HFFc6 (cell line): ENCODE measurements at regions not wholly inside any gene's neighbourhood (a gene's known extent, or its start where the extent isn't known, plus 50 kb on each side); places are given as distances from the start of the nearest gene placed in this dataset.

Experiments
- DNase-seq: peaks from one replicate; pipeline ENCODE4 v3.0.0-alpha.2; 2018
- H3K27ac Mint-ChIP-seq: 2 replicates; pipeline ENCODE4 v1.8.0; 2020; ENCODE audit warnings: mild to moderate bottlenecking, mixed read lengths
- H3K27me3 Mint-ChIP-seq: 2 replicates; pipeline ENCODE4 v1.8.0; 2021; ENCODE audit warnings: mild to moderate bottlenecking, moderate library complexity, mixed read lengths; ENCODE audit not compliant: insufficient read depth
- H3K36me3 Mint-ChIP-seq: 2 replicates; pipeline ENCODE4 v1.8.0; 2021; ENCODE audit warnings: low read depth, mixed read lengths
- H3K4me1 Mint-ChIP-seq: 2 replicates; pipeline ENCODE4 v1.8.0; 2020; ENCODE audit warnings: low read depth, mixed read lengths
- H3K4me3 Mint-ChIP-seq: 2 replicates; pipeline ENCODE4 v1.8.0; 2020; ENCODE audit warnings: mild to moderate bottlenecking, moderate library complexity, mixed read lengths
- H3K9me3 Mint-ChIP-seq: 2 replicates; pipeline ENCODE4 v1.8.0; 2020; ENCODE audit warnings: mild to moderate bottlenecking, mixed read lengths
- CTCF ChIP-seq: fragments of 200-600 bp; sonication (generic); IDR thresholded peaks from 2 replicates; pipeline ENCODE4 v1.5.0; 2021; ENCODE audit warnings: antibody characterized with exemption, mild to moderate bottlenecking

- no peak for TF ChIP-seq CTCF
- Mint-ChIP-seq H3K4me1 (no peaks in the 10 kb centered on the region), H3K27me3 (peaks cover 1% of the 10 kb centered on the region), H3K36me3 (no peaks in the 10 kb centered on the region), H3K27ac (no peak overlapping the region), H3K4me3 (no peak overlapping the region), H3K9me3 (peaks cover 36% of the 10 kb centered on the region)
- no peak for DNase-seq
Observed at GRCh38 chr6:104472021-104472901, 387.5 kb downstream of the HACE1 start.

- Mint-ChIP-seq H3K9me3 (peaks cover 43% of the 10 kb centered on the region), H3K27me3 (peaks cover under 1% of the 10 kb centered on the region), H3K4me1 (no peaks in the 10 kb centered on the region), H3K27ac (no peak overlapping the region), H3K36me3 (no peaks in the 10 kb centered on the region), H3K4me3 (no peak overlapping the region)
- no peak for DNase-seq
- no peak for TF ChIP-seq CTCF
Observed at GRCh38 chr6:104466306-104466705, 393.4 kb downstream of the HACE1 start.

- TF ChIP-seq CTCF: no peak
- H3K27me3 Mint-ChIP-seq: no peaks in the 10 kb centered on the region
- no peak overlapping the region for H3K27ac Mint-ChIP-seq
- H3K4me1 Mint-ChIP-seq: no peaks in the 10 kb centered on the region
- H3K4me3 Mint-ChIP-seq: no peak overlapping the region
- H3K36me3 Mint-ChIP-seq: no peaks in the 10 kb centered on the region
- H3K9me3 Mint-ChIP-seq: peaks cover 22% of the 10 kb centered on the region
- DNase-seq: no peak
Observed at GRCh38 chr6:104462811-104463599, 396.7 kb downstream of the HACE1 start.

- H3K9me3 Mint-ChIP-seq: peaks cover 15% of the 10 kb centered on the region
- no peak overlapping the region for H3K4me3 Mint-ChIP-seq
- no peaks in the 10 kb centered on the region for H3K4me1 Mint-ChIP-seq
- no peak for DNase-seq
- no peaks in the 10 kb centered on the region for H3K27me3 Mint-ChIP-seq
- no peak overlapping the region for H3K27ac Mint-ChIP-seq
- no peak for TF ChIP-seq CTCF
- H3K36me3 Mint-ChIP-seq: no peaks in the 10 kb centered on the region
Observed at GRCh38 chr6:104460738-104461483, 398.8 kb downstream of the HACE1 start.

- Mint-ChIP-seq H3K9me3 (peaks cover 6% of the 10 kb centered on the region), H3K27ac (no peak overlapping the region), H3K4me3 (no peak overlapping the region), H3K36me3 (no peaks in the 10 kb centered on the region), H3K27me3 (no peaks in the 10 kb centered on the region), H3K4me1 (no peaks in the 10 kb centered on the region)
- TF ChIP-seq CTCF: no peak
- DNase-seq: no peak
Observed at GRCh38 chr6:104459543-104459942, 400.2 kb downstream of the HACE1 start.
